ENCODE measurements at regions not wholly inside any gene's neighbourhood (a gene's known extent, or its start where the extent isn't known, plus 50 kb on each side); places are given as distances from the start of the nearest gene placed in this dataset.

- TF ChIP-seq CTCF (IDR thresholded peaks at IDR 0.05): no peak
- H3K27ac ChIP-seq: no peak overlapping the region
Measured at GRCh38 chr4:152079079-152079478, 318.3 kb upstream of the GATB start.

GRCh38 chr4:152077582-152077981 lies 316.8 kb upstream of the GATB start:
- no peak overlapping the region for H3K27ac ChIP-seq
- TF ChIP-seq ZFX (IDR thresholded peaks at IDR 0.05; ENCODE audit: borderline replicate concordance) (no peak), CTCF (IDR thresholded peaks at IDR 0.05) (no peak)

- no peak overlapping the region for H3K27ac ChIP-seq
- no peak for TF ChIP-seq CTCF (IDR thresholded peaks at IDR 0.05)
- no peak for TF ChIP-seq ZFX (IDR thresholded peaks at IDR 0.05; ENCODE audit: borderline replicate concordance)
Measured at GRCh38 chr4:152075253-152075928, 314.6 kb upstream of the GATB start.

GRCh38 chr4:152074573-152074972 lies 313.8 kb upstream of the GATB start:
- no peak overlapping the region for H3K27ac ChIP-seq
- TF ChIP-seq CTCF (IDR thresholded peaks at IDR 0.05) (no peak), ZFX (IDR thresholded peaks at IDR 0.05; ENCODE audit: borderline replicate concordance) (no peak)

GRCh38 chr4:152074088-152074437 lies 313.3 kb upstream of the GATB start:
- H3K27ac ChIP-seq: no peak overlapping the region
- TF ChIP-seq ZFX (IDR thresholded peaks at IDR 0.05; ENCODE audit: borderline replicate concordance) (no peak), CTCF (IDR thresholded peaks at IDR 0.05) (no peak)

GRCh38 chr4:152073351-152074087 lies 312.7 kb upstream of the GATB start:
- TF ChIP-seq CTCF (IDR thresholded peaks at IDR 0.05) (no peak), ZFX (IDR thresholded peaks at IDR 0.05; ENCODE audit: borderline replicate concordance) (no peak)
- H3K27ac ChIP-seq: no peak overlapping the region

- H3K27ac ChIP-seq: no peak overlapping the region
- TF ChIP-seq CTCF (IDR thresholded peaks at IDR 0.05): no peak
- TF ChIP-seq ZFX (IDR thresholded peaks at IDR 0.05; ENCODE audit: borderline replicate concordance): no peak
Measured at GRCh38 chr4:152072906-152073305, 312.1 kb upstream of the GATB start.

Data from 22Rv1 (cell line).